H9 (cell line): ENCODE measurements at regions not wholly inside any gene's neighbourhood (a gene's known extent, or its start where the extent isn't known, plus 50 kb on each side); places are given as distances from the start of the nearest gene placed in this dataset.

Experiments used
- DNase-seq: peaks from one replicate; pipeline ENCODE4 v3.0.0-alpha.2; 2017
- H2AFZ ChIP-seq: one replicate; pipeline ENCODE4 v1.6.1; 2013; ENCODE audit warnings: mild to moderate bottlenecking, low read length, control low read depth, moderate library complexity
- H2AK5ac ChIP-seq: 2 replicates; pipeline ENCODE4 v1.6.1; 2013; ENCODE audit warnings: low read length, control low read depth, mixed read lengths; ENCODE audit not compliant: insufficient read length
- H2BK120ac ChIP-seq: one replicate; pipeline ENCODE4 v1.6.1; 2013; ENCODE audit warnings: low read depth, mild to moderate bottlenecking, low read length, control low read depth, inconsistent platforms; ENCODE audit not compliant: poor library complexity, severe bottlenecking
- H2BK12ac ChIP-seq: 2 replicates; pipeline ENCODE4 v1.6.1; 2013; ENCODE audit warnings: low read length, control low read depth, mixed read lengths, low read depth; ENCODE audit not compliant: insufficient read length
- H2BK15ac ChIP-seq: 2 replicates; pipeline ENCODE4 v1.6.1; 2013; ENCODE audit warnings: low read depth, low read length, control low read depth
- H2BK20ac ChIP-seq: one replicate; pipeline ENCODE4 v1.6.1; 2013; ENCODE audit warnings: low read depth, mild to moderate bottlenecking, low read length, control low read depth, inconsistent platforms; ENCODE audit not compliant: poor library complexity, severe bottlenecking
- H2BK5ac ChIP-seq: 2 replicates; pipeline ENCODE4 v1.6.1; 2013; ENCODE audit warnings: low read length, control low read depth, mixed read lengths; ENCODE audit not compliant: insufficient read length
- H3K14ac ChIP-seq: 2 replicates; pipeline ENCODE4 v1.6.1; 2013; ENCODE audit warnings: low read length, control low read depth; ENCODE audit not compliant: insufficient read depth
- H3K18ac ChIP-seq: 2 replicates; pipeline ENCODE4 v1.6.1; 2013; ENCODE audit warnings: low read depth, mild to moderate bottlenecking, mixed read lengths, low read length, control low read depth; ENCODE audit not compliant: insufficient read length
- H3K23ac ChIP-seq: 2 replicates; pipeline ENCODE4 v1.6.1; 2013; ENCODE audit warnings: low read length, control low read depth, mixed read lengths, low read depth; ENCODE audit not compliant: insufficient read length
- H3K23me2 ChIP-seq: 2 replicates; pipeline ENCODE4 v1.6.1; 2013; ENCODE audit warnings: low read depth, mild to moderate bottlenecking, mixed read lengths, low read length, control low read depth; ENCODE audit not compliant: insufficient read length, poor library complexity, severe bottlenecking
- H3K27ac ChIP-seq: 2 replicates; pipeline ENCODE4 v1.5.1; 2013; ENCODE audit warnings: low read length, control low read depth, mixed read lengths, low read depth; ENCODE audit not compliant: insufficient read length
- H3K27me3 ChIP-seq: 2 replicates; pipeline ENCODE4 v1.6.1; 2013; ENCODE audit warnings: low read length, control low read depth, inconsistent platforms; ENCODE audit not compliant: insufficient read depth
- H3K4ac ChIP-seq: 2 replicates; pipeline ENCODE4 v1.6.1; 2013; ENCODE audit warnings: low read depth, mild to moderate bottlenecking, control low read depth, inconsistent platforms, low read length, moderate library complexity
- H3K4me1 ChIP-seq: 2 replicates; pipeline ENCODE4 v1.6.1; 2013; ENCODE audit warnings: low read length, control low read depth, inconsistent platforms; ENCODE audit not compliant: insufficient read depth
- H3K4me2 ChIP-seq: 2 replicates; pipeline ENCODE4 v1.6.1; 2013; ENCODE audit warnings: low read length, control low read depth, mixed read lengths; ENCODE audit not compliant: insufficient read length, insufficient read depth
- H3K56ac ChIP-seq: 2 replicates; pipeline ENCODE4 v1.6.1; 2013; ENCODE audit warnings: low read depth, mild to moderate bottlenecking, mixed read lengths, low read length, control low read depth; ENCODE audit not compliant: insufficient read length
- H3K79me1 ChIP-seq: 2 replicates; pipeline ENCODE4 v1.6.1; 2013; ENCODE audit warnings: low read depth, mild to moderate bottlenecking, moderate library complexity, low read length, control low read depth, inconsistent platforms; ENCODE audit not compliant: insufficient read depth, poor library complexity, severe bottlenecking
- H3K79me2 ChIP-seq: 2 replicates; pipeline ENCODE4 v1.6.1; 2013; ENCODE audit warnings: low read length, control low read depth, inconsistent platforms; ENCODE audit not compliant: insufficient read depth
- H3K9ac ChIP-seq: 2 replicates; pipeline ENCODE4 v1.6.1; 2013; ENCODE audit warnings: low read length, control low read depth, mixed read lengths; ENCODE audit not compliant: insufficient read length; ENCODE audit errors: extremely low read depth
- H3K9me3 ChIP-seq: one replicate; pipeline ENCODE4 v1.6.1; 2013; ENCODE audit warnings: low read depth, low read length, inconsistent platforms; ENCODE audit not compliant: control insufficient read depth
- H3T11ph ChIP-seq: one replicate; pipeline ENCODE4 v1.6.1; 2013; ENCODE audit warnings: mild to moderate bottlenecking, low read length, control low read depth, inconsistent platforms
- H4K20me1 ChIP-seq: one replicate; pipeline ENCODE4 v1.6.1; 2013; ENCODE audit not compliant: control insufficient read depth, insufficient read length, insufficient read depth
- H4K5ac ChIP-seq: 2 replicates; pipeline ENCODE4 v1.6.1; 2013; ENCODE audit warnings: low read depth, mild to moderate bottlenecking, mixed read lengths, low read length, control low read depth; ENCODE audit not compliant: insufficient read length
- H4K8ac ChIP-seq: replicated peaks from 2 replicates; pipeline ENCODE4 v1.6.1; 2013; ENCODE audit warnings: low read length, control low read depth, mixed read lengths, low read depth; ENCODE audit not compliant: insufficient read length
- H4K91ac ChIP-seq: 2 replicates; pipeline ENCODE4 v1.6.1; 2013; ENCODE audit warnings: low read depth, mild to moderate bottlenecking, moderate library complexity, mixed read lengths, low read length, control low read depth; ENCODE audit not compliant: insufficient read length
- H3K27ac Mint-ChIP-seq, 3 experiments: 2 replicates in 2 of 3; 3 replicates in 1 of 3; pipeline ENCODE4 v1.8.0; 2020 to 2021; ENCODE audit warnings: mixed read lengths in 3 of 3, mild to moderate bottlenecking in 1 of 3, moderate library complexity in 1 of 3
- H3K27me3 Mint-ChIP-seq: 2 replicates; pipeline ENCODE4 v1.8.0; 2021; ENCODE audit warnings: low read depth, mild to moderate bottlenecking, moderate library complexity, mixed read lengths
- H3K36me3 Mint-ChIP-seq, 3 experiments: 2 replicates in 2 of 3; 3 replicates in 1 of 3; pipeline ENCODE4 v1.8.0; 2020 to 2021; ENCODE audit warnings: low read depth in 3 of 3, mixed read lengths in 3 of 3; ENCODE audit not compliant: insufficient read depth in 1 of 3
- H3K4me1 Mint-ChIP-seq, 2 experiments: 2 replicates each; pipeline ENCODE4 v1.8.0; 2020; ENCODE audit warnings: mixed read lengths in 2 of 2
- H3K4me3 Mint-ChIP-seq, 2 experiments: 2 replicates in 1 of 2; 3 replicates in 1 of 2; pipeline ENCODE4 v1.8.0; 2020 to 2021; ENCODE audit warnings: mild to moderate bottlenecking in 2 of 2, mixed read lengths in 2 of 2, moderate library complexity in 1 of 2
- H3K9me3 Mint-ChIP-seq, 2 experiments: 2 replicates in 1 of 2; 3 replicates in 1 of 2; pipeline ENCODE4 v1.8.0; 2020; ENCODE audit warnings: mild to moderate bottlenecking in 2 of 2, mixed read lengths in 2 of 2, moderate library complexity in 1 of 2
- CTCF ChIP-seq: fragments of 200-600 bp; sonication (generic); conservative IDR thresholded peaks from 3 replicates; pipeline ENCODE4 v1.8.0; 2021; ENCODE audit warnings: antibody characterized with exemption, mild to moderate bottlenecking
- WGBS: extraction: QIAGEN DNeasy Blood & Tissue Kit; methylation state at CpG from one replicate; pipeline ENCODE4 v1.1.7; 2013; ENCODE audit warnings: missing lambda C conversion rate, low lambda C conversion rate, mixed read lengths; ENCODE audit not compliant: insufficient read length; ENCODE audit errors: extremely low coverage; 5-methylcytosine and 5-hydroxymethylcytosine counted together

DNA sequence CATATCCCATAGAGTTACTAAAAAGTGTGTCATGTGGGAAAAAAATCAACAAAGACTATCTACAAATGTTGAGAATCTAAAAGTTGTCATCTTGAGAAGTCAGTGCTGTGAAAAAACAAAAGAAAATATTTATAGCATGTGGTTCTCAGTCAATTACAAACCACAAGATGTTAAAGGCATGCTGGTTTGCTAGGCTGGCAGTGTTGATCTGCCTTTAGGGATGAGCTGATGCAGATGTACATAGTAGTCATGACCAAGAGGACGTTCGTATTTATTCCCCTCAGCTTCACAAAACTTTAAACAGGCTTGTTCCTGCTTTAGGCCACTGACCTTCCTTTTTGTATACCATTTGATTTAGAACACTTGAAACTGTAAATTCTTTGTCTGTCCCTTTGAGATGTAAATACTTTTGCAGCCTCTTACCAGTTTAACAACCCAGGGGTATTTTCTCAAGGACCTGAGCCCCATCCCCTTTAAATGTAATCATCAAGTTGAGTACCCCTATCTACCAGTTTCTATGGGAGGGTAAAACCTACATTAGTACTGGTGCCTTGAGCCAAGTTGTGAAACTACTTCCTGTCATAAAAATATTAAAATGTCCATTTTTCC, 446.6 kb downstream of the KCNJ18 start:
- peaks cover 0 to 6% (median 4%) of the 10 kb centered on the region in 3 experiments; a peak in 5 of 7 replicates for H3K36me3 Mint-ChIP-seq
- H3K27me3 ChIP-seq = no peaks in the 10 kb centered on the region
- H3K9me3 ChIP-seq = peaks cover 73% of the 10 kb centered on the region
- no peak overlapping the region for H3K14ac ChIP-seq
- H3K79me2 ChIP-seq = no peaks in the 10 kb centered on the region
- H2BK12ac ChIP-seq = no peak overlapping the region
- no peak overlapping the region for H3K4me2 ChIP-seq
- no peak overlapping the region for H3K23ac ChIP-seq
- no peak overlapping the region for H2BK5ac ChIP-seq
- no peak overlapping the region for H3K4ac ChIP-seq
- peaks cover 29 to 31% of the 10 kb centered on the region in 2 experiments for H3K9me3 Mint-ChIP-seq
- H4K5ac ChIP-seq = no peak overlapping the region
- no peak overlapping the region for H3K27ac Mint-ChIP-seq
- no peak overlapping the region for H3K9ac ChIP-seq
- no peak overlapping the region for H3K18ac ChIP-seq
- H3T11ph ChIP-seq = no peak overlapping the region
- H3K79me1 ChIP-seq = no peaks in the 10 kb centered on the region
- H2AK5ac ChIP-seq = no peak overlapping the region
- no peak overlapping the region for H2BK20ac ChIP-seq
- no CpG with 5 or more reads among the region's 2 CpGs for WGBS
- no peaks in the 10 kb centered on the region for H3K23me2 ChIP-seq
- no peak for TF ChIP-seq CTCF
- H4K91ac ChIP-seq = no peak overlapping the region
- H3K4me1 Mint-ChIP-seq = no peaks in the 10 kb centered on the region
- DNase-seq = no peak
- H3K27me3 Mint-ChIP-seq = no peaks in the 10 kb centered on the region
- no peak overlapping the region for H2BK15ac ChIP-seq
- no peak overlapping the region for H2BK120ac ChIP-seq
- H3K4me3 Mint-ChIP-seq = no peak overlapping the region
- no peak overlapping the region for H3K56ac ChIP-seq
- no peak overlapping the region for H4K8ac ChIP-seq
- no peak overlapping the region for H3K27ac ChIP-seq
- no peak overlapping the region for H2AFZ ChIP-seq
- no peaks in the 10 kb centered on the region for H3K4me1 ChIP-seq
- H4K20me1 ChIP-seq = no peaks in the 10 kb centered on the region
